HG02623 (cell line): ENCODE measurements at regions not wholly inside any gene's neighbourhood (a gene's known extent, or its start where the extent isn't known, plus 50 kb on each side); places are given as distances from the start of the nearest gene placed in this dataset.
A peak's percentile ranks its signal among the peaks of the same experiment; 100 is the strongest.
"Not testable (repeated sequence)": the region's sequence is repeated elsewhere in the genome, so short reads cannot be mapped to it uniquely, and the experiment has no call there.

Experiments
- ATAC-seq: cut with Tn5 transposase; IDR thresholded peaks from one replicate; pipeline ENCODE4 v1.9.1; 2021; ENCODE audit warnings: moderate library complexity; ENCODE audit not compliant: unreplicated experiment

DNA sequence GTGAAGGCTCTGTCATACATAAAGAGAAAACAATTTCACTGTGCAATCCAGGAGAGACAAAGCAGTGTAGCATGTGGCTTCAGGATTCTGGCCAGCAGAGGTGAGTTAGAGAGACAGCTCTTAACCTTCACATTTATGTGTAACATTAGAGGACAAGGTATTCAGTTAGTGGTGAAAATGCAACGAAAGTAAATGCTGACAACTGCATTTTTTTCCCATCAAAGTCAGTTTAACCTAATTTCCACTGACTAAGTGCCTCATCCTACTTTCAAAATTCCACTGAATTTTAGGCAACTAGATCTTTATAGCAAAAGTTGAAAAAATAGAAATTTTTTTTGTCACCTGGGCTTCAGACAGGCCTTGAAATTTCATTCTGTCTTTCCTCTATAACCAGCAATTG is 130.8 kb upstream of the LNX1 start:
- no peak for ATAC-seq

DNA sequence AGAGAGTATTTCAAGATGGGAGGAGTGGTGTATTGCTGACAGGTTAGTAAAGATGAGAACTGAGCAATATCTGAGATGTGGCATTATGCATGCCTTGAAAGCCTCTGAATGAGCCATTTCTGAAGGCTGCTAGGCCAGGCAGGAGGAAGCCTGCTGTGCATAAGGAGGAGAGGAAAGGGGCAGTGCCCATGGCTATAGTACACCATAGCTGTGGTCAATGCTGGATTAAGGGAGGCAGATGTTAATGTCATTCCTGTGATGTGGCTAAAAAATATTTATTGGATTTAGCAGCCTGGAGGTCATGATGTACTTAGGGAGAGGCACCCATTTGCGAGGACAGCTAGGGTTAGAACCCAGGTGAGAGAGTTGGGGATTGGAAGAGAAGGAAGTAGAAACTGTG is 130.0 kb upstream of the LNX1 start:
- no peak for ATAC-seq

DNA sequence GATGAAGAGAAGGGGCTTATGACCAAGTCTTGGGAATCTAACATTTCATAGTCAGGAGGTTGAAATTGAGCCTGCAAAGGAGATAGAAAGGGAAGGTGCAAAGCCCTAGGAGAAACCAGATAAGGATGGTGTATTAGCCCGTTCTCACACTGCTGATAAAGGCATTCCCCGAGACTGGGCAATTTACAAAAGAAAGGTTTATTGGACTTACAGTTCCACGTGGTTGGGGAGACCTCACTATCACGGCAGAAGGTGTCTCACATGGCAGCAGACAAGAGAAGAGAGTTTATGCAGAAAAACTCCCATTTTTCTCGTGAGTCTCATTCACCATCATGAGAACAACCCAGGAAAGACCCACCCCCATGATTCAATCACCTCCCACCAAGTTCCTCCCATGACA is 129.5 kb upstream of the LNX1 start:
- no peak for ATAC-seq

DNA sequence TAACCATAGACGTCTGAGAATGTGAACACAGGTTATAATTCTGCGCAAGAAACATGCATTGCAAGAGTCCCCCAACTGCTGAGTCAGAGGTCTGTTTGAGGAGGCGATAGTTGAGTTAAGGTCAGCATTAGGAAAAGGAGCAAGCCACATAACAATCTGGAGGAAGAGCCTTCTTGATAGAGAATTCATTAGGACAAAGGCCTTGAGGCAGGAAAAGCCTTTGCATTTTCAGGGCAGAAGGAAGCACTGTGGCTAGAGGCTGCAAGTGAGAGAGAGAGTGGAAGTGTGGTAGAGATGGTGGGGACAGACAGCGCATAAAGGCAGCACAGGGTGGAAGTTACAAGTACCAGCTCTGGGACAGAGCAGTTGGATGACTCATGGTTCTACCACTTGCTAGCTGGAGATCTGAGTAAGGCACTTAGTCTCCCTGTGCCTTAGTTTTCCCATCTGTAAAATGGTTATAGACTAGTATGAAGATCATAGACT is 125.8 kb upstream of the LNX1 start:
- no peak for ATAC-seq

DNA sequence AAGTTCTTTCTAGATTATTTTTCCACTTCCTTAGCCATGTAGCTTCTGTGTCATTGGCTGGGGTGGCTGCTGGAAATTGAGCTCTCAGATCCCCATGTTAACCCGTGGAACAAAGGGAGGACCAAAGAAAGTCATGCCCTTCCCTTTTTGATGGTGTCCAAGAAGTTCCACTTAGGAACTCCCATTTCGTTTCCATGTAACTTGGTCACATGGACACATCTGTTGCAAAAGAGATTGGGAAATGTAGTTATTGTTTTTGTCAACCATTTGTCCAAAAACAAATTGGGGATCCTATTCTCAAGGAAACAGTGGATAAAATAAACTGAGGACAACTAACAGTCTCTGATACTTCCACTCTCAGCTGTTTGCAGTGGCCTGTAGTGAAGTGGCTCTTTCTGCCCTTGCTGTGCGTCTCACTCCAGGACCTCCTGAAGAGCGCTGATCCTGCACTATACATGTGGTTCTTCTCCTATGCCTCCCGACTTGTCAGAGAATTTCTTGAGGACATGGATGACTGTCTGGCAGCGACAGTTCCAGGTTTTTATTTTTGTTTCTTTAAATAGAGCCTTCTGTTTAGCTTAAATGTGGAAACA is 125.3 kb upstream of the LNX1 start:
- no peak for ATAC-seq

DNA sequence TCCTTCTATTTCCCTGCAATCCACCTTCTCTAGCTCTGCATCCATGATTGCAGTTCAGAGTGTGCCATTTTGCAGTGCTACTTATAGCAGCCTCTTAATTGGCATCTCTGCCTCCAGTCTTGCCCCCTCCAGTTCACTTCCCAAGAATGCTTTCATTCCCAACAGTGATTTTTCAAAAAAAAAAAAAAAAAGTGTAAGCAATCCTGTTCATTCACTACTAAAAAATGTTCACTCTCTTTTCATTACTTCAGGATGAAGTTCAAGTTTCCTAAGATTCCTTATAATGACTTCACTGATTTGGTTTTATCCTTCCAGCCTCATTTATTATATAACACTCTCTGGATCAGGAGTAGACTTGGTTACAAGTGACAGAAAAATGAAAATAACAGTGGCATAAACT is 124.7 kb upstream of the LNX1 start:
- ATAC-seq, result no peak

DNA sequence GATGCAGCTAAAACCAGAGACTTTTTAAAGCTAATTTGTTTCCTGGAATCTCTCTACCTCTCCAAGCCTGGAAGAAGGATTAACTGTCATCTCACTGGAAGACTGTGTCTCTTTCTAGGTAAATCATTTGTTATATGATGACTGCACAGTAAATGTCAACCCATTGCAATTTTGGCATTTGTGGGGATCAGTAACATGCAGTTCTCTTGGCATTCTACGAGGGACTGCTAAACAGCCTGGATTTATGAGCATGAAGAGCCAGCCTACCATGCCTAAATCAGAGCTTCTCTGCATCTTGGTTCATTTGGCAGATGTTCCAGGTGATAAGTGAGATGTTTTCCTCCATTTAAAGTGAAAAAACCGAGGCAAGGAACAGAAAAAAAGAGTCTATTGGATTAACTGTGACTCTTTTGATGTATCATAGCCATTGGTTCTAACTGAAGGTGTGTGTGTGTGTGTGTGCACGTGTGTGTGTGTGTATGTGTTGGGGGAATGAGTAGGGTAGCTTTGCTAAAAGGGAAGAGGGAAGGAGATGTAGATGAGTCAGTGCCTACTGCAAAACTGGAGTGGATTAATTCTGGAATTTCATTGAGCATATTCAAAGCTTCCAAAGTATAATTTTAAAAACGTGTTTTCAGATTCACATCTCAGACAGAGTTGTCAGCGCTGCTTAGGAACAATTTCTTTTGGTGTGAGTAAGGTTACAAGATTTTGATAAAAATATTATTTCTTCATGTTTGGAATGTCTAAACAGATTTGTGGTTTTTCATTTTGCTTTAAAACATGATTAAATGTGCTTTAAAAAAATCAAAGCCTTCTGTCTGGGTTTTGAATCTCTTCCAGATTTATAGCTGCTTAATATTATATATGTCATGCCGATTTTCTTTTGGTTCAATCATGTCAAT is 123.2 kb upstream of the LNX1 start:
- no peak for ATAC-seq

DNA sequence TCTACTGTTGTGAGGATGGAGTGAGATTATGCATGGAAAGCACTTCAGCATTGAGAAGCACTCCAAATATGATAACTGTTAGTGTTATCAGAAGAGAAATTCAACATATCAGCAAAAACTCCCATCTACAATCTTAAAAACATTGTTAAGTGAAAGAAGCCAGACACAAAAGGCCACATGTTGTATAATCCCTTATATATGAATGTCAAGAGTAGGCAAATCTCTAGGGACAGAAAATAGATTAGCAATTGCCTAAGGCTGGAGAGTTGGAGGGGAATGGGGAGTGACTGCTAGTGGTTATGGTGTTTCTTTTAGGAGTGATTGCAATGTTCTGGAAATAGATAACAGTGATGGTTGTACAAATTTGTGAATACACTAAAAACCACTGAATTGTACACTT is 122.5 kb upstream of the LNX1 start:
- no peak for ATAC-seq

DNA sequence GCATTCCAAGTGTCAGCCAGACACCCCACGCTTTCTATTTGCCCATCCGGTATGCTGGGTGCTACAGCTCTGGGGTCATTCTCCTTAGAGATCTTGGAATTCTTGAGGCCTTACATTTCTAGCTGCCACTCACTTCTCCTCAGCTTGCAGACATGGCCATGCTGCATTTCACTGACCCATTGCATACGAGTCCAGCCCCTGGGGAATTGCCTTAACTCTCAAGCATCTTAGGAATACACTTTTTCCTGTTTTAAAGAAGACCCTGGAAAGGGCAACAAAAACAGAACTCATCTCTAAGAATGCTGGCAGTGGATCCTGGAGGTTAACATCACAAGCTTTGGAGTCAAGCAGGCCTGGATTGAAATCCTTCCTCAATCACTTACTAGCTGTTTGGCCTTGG is 122.0 kb upstream of the LNX1 start:
- no peak for ATAC-seq

DNA sequence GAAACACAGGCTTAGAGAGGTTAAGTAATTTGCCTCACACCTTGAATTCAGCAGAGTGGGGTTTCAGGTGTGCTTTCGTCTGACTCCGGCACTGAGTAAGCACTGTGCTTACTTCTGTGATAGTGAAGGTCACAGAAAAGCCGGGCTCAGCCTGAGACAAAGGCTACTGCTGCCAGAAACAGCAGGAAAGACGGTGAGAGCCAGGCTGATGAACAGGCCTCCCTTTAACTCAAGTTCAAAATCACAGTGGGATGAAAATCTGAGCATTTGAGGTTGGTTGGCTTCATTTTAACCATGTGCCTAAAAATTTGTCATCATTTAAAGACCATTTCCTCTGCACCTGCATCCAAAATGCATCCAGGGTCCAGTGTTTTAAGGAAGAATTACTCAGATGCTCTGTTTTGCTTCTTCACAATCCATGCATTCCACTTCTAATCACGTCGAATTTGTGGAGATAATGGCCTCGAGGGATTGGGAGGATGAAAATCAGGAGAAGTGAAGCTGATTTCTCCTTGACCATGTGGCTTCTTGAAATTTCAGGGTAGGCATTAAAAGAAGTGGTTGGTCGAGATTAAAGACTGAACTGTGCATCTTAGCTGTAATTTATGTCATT is 121.2 kb upstream of the LNX1 start:
- no peak for ATAC-seq

DNA sequence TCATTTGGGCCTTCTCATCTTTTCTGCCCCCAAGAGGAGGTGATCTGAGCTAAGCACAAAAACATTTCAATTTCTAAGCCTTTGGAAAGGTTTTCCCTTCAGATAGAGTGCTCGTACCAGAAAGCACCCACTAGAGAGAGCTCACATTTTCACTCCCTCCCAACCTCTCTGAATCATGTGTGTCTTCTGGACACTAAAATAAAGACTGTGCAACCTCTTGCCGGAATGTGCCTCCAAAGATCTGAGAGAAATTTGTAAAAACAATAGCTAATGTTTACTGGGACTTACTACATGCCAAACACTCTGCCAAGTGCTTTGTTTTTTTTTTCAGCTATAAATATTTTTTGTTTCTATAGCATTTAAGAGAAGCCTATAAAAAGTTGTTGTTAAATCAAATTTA is 120.6 kb upstream of the LNX1 start:
- no peak for ATAC-seq

DNA sequence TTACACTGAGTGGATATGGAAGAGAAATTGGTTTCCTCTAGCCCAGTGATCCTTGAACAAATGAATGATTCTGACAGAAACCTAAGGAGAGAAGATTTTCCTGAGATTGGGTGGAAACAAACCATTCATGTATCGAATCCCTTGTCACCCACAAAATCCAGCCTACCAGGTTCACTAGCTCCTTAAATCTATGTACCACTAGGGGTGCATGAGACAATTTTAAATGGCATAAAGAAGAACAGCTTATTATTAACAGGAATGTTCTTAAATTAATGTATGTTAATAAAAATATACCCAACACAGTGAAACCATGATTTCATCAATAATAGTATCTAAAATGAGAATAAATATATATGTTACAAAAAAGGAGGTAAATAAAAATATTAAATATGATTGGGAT is 118.4 kb upstream of the LNX1 start:
- no peak for ATAC-seq

DNA sequence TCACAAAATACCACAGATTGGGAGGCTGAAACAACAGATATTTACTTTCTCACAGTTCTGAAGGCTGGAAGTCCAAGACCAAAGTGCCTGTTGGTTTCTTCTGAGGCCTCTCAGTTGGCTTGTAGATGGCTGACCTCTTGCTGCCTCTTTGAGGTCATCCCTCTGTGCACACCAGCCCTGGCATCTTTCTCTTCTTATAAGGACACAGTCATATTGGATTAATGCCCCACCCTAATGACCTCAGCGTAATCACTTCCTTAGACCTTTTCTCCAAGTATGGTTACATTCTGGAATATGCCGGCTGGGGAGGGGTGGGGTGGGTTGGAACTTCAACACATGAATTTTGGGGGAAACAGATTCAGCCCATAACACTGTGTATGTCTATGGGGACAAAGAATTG is 116.2 kb upstream of the LNX1 start:
- no peak for ATAC-seq

DNA sequence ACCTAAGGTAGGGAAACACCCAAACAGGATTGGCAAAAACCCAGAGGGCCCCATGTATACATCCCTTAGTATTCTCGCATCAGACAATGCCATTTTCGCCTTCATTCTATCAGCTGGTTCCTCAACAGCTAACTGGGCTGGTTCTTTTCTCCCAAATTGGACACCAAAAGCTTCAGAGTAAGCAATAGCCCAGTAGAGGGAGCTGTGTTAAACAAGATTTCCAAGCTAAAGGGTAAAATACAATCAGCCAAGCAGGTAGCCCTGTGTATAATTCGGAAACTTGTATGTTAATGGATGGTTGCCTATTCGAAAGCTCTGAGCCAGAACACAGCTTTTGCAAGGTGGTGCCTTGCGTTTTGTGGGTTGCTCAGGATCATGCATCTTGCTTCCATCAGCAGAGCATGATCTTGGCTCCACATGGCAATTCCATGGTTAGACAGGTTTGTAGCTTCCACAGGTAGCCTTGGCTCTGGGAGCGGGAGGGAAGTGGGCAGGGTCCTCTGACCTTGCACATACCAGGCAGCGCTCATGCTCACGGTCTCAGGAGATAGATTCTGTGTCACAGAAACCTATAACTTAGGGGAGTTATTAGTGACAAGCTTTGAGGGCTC is 115.2 kb upstream of the LNX1 start:
- peak; percentile 18 for ATAC-seq

DNA sequence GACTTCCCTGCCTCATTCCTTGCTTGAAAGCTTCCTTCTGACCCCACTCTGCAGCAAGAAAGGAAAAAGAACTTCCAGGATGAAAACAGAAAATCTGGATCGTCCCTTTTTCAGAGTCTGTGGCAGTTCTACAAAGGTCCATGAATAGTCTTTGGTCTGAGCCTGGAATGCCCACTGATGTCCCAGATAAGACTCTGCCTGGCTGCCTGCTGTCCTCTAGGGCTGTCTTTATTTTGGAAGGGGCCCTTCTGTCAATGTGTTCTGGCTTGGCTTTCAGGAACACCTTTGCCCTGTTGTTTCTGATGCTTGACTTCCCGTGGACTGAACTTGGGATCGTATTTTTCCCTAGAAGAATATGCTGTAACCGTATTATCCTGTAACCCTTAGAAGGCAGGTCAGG is 114.7 kb upstream of the LNX1 start:
- ATAC-seq, result no peak

DNA sequence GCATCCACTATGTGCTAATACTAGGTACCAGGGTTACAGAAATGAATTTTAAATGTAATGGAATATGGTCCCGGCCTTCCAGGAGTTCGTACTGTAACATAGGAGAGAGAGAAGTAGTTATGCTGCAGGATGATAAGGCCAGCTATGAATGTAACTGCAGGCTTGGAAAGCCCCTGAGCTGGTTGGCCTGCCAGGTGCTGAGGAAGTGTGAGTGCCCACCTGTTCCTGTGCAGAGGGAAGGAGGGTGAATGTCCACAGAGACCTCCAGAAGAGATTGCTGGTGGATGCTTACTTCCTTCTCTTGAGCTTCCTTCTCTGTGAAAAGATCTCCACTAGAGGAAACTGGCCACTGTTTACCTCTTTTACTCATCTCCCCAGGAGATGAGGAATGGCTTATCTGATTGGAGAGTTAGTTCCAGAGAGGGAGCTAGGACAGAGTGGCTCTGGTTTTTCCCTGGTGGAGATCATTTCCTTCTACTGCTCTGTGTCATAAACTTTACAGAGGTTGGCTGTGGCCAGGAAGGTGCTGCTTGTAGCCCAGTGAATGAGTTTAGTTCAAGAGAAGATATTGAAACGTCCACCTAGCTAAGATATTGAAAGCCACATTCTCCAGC is 114.0 kb upstream of the LNX1 start:
- ATAC-seq, result no peak

DNA sequence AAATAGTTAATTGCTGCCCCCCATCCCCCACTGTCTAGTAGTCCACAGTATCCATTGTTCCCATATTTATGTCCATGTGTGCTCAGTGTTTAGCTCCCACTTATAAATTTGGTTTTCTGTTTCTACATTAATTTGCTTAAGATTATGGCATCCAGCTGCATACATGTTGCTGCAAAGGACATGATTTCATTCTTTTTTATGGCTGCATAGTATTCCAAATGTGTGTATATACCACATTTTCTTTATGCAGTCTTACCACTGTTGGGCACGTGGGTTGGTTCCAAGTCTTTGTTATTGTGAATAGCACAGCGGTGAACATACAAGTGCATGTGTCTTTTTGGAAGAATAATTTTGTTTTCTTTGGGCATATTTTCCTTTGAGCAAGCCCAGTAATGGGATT is 113.0 kb upstream of the LNX1 start:
- no peak for ATAC-seq

DNA sequence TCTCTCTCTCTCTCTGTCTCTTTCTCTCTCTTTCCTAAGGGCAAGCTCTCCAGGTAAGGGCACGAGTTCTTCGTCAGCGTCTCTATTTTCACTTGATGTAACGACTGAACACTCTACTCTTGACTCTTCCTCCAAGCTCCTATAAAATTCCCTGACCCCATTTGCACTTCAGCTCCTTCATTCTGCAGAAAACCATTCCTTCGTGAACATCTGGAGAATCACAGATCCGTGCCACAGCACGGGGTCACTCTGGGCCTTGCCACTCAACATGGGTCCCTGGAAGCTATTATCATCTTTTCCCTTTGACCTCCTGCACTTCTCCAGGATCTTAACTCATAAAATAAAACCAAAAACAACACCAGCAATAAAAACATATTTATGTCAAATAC is 112.0 kb upstream of the LNX1 start:
- ATAC-seq, result no peak

DNA sequence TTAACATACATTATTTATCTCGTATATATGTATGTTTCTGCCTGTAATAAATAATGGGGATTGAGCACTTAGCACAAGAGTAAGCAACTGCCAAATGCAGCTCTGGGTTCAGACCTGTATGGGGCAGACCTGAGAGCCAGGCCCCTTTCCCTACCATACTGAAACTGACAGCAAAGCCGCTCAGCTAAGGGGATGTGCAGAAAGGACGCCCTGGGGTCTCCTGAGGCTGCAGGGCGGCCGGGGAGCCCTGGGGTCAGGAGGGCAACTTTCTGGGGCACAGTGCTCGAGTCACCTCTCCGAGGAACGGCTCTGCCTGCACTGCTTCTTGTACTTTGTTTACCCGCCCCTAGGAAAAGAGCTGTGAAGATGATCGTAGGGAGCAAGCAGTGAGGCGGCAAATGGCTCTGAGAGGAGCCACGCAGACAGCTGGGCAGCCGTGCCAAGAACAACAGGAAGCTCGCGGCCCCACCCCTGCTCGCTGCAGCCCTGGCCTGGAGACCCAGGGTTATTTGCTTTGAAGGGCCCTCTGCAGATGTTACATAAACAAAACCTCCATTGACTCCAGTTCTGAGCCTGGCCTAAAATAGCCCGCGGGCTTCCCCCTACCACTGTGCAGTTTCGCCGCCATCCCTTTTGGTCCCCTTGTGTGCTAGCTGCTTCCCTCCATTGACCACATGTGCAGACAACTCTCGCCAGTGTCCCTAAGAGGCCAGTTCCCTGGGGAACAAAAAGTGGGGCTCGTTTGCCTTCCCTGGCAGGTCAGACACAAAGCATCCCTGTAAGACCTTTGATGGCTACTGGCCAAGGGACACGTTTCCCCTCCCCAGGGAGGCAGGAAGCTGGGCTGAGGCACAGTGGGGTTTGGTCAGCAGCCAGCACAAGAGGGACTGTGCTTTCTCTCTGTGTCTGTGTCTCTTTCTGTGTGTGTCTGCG is 111.3 kb upstream of the LNX1 start:
- ATAC-seq, result peak; percentile 66

DNA sequence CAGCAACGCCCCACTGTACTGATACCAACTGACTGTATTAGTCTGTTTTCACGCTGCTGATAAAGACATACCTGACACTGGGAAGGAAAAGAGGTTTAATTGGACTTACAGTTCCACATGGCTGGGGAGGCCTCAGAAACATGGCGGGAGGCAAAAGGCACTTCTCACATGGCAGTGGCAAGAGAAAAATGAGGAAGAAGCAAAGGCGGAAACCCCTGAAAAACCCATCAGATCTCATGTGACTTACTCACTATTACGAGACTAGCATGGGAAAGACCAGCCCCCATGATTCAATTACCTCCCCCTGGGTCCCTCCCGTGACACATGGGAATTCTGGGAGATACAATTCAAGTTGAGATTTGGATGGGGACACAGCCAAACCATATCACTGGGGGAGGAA is 110.0 kb upstream of the LNX1 start:
- not testable (repeated sequence) for ATAC-seq
